ENCODE measurements at regions not wholly inside any gene's neighbourhood (a gene's known extent, or its start where the extent isn't known, plus 50 kb on each side); places are given as distances from the start of the nearest gene placed in this dataset.
A peak's percentile ranks its signal among the peaks of the same experiment; 100 is the strongest.

- Histone ChIP-seq H3K9me3 (no peaks in the 10 kb centered on the region), H3K36me3 (no peaks in the 10 kb centered on the region), H3K4me1 (peaks cover 0 to 42% (median 20%) of the 10 kb centered on the region in 4 donors), H3K4me3 (no peak overlapping the region), H3K27me3 (no peaks in the 10 kb centered on the region), H3K27ac (peak overlapping the region in 2 of 4 donors; percentile 52 to 71)
- TF ChIP-seq POLR2A (IDR thresholded peaks at IDR 0.05) (no peak), EP300 (IDR thresholded peaks at IDR 0.05) (no peak), POLR2AphosphoS5 (IDR thresholded peaks at IDR 0.05) (peak in 1 of 4 donors; percentile 32)
- 82 to 85% methylated on average over 8 of the region's 8 CpGs for WGBS, 2 donors
- intact Hi-C loops (cut with DNase I), result no loop called here
- DNase-seq, result no peak
These were observed 185.1 kb downstream of the SCG2 start for GRCh38 chr2:223416815-223417610.

GRCh38 chr2:223418131-223418530, 184.0 kb downstream of the SCG2 start:
- H3K4me3 ChIP-seq, result no peak overlapping the region
- intact Hi-C loops (cut with DNase I), result no loop called here
- DNase-seq, result no peak
- H3K4me1 ChIP-seq, result peaks cover 0 to 42% (median 20%) of the 10 kb centered on the region in 4 donors
- H3K36me3 ChIP-seq, result no peaks in the 10 kb centered on the region
- H3K9me3 ChIP-seq, result no peaks in the 10 kb centered on the region
- WGBS, 2 donors, result 28 to 55% methylated on average over 6 of the region's 6 CpGs
- H3K27ac ChIP-seq, result peak overlapping the region in 2 of 4 donors; percentile 45 to 52
- TF ChIP-seq POLR2AphosphoS5 (IDR thresholded peaks at IDR 0.05) (peak in 3 of 4 donors; percentile 7 to 49 (median 34)), CTCF (IDR thresholded peaks at IDR 0.05) (no peak)
- H3K27me3 ChIP-seq, result no peaks in the 10 kb centered on the region

- WGBS, 2 donors, result 57 to 58% methylated on average over 1 of the region's 1 CpG
- intact Hi-C loops (cut with DNase I), result no loop called here
- no peaks in the 10 kb centered on the region for H3K27me3 ChIP-seq
- peak overlapping the region in 2 of 4 donors; percentile 45 to 52 for H3K27ac ChIP-seq
- no peaks in the 10 kb centered on the region for H3K36me3 ChIP-seq
- no peak overlapping the region for H3K4me3 ChIP-seq
- TF ChIP-seq CTCF (IDR thresholded peaks at IDR 0.05), result no peak
- TF ChIP-seq POLR2AphosphoS5 (IDR thresholded peaks at IDR 0.05), result no peak
- no peak for TF ChIP-seq POLR2A (IDR thresholded peaks at IDR 0.05)
- no peak for TF ChIP-seq EP300 (IDR thresholded peaks at IDR 0.05)
- no peak for DNase-seq
- H3K9me3 ChIP-seq, result no peaks in the 10 kb centered on the region
- H3K4me1 ChIP-seq, result peaks cover 0 to 42% (median 20%) of the 10 kb centered on the region in 4 donors
These were observed 183.5 kb downstream of the SCG2 start for GRCh38 chr2:223418604-223419199.

GRCh38 chr2:223420048-223420447, 182.1 kb downstream of the SCG2 start:
- peaks cover 0 to 36% (median 20%) of the 10 kb centered on the region in 4 donors for H3K4me1 ChIP-seq
- H3K27me3 ChIP-seq, result no peaks in the 10 kb centered on the region
- DNase-seq, result no peak
- no peaks in the 10 kb centered on the region for H3K36me3 ChIP-seq
- no peak overlapping the region for H3K27ac ChIP-seq
- 90 to 92% methylated on average over 1 of the region's 1 CpG for WGBS, 2 donors
- intact Hi-C loops (cut with DNase I), result no loop called here
- H3K4me3 ChIP-seq, result no peak overlapping the region
- H3K9me3 ChIP-seq, result no peaks in the 10 kb centered on the region
- TF ChIP-seq POLR2AphosphoS5 (IDR thresholded peaks at IDR 0.05), result no peak
- TF ChIP-seq CTCF (IDR thresholded peaks at IDR 0.05), result no peak
- TF ChIP-seq EP300 (IDR thresholded peaks at IDR 0.05), result no peak
- no peak for TF ChIP-seq POLR2A (IDR thresholded peaks at IDR 0.05)

- Histone ChIP-seq H3K36me3 (no peaks in the 10 kb centered on the region), H3K27me3 (no peaks in the 10 kb centered on the region), H3K4me3 (no peak overlapping the region), H3K4me1 (no peaks in the 10 kb centered on the region), H3K27ac (no peak overlapping the region), H3K9me3 (peaks cover 0 to 2% (median 0%) of the 10 kb centered on the region in 4 donors)
- DNase-seq, result no peak
- TF ChIP-seq POLR2A (IDR thresholded peaks at IDR 0.05) (no peak), POLR2AphosphoS5 (IDR thresholded peaks at IDR 0.05) (no peak), EP300 (IDR thresholded peaks at IDR 0.05) (no peak), CTCF (IDR thresholded peaks at IDR 0.05) (no peak)
- intact Hi-C loops (cut with DNase I), result no loop called here
- WGBS, 2 donors, result 48 to 69% methylated on average over 1 of the region's 1 CpG
These were observed 170.7 kb downstream of the SCG2 start for GRCh38 chr2:223431479-223431878.
